BLaER1 (cell line): ENCODE measurements at regions not wholly inside any gene's neighbourhood (a gene's known extent, or its start where the extent isn't known, plus 50 kb on each side); places are given as distances from the start of the nearest gene placed in this dataset.

Experiments used
- H3K27ac ChIP-seq: shearing (Covaris generic); formaldehyde crosslinking; 2 replicates; pipeline ENCODE4 v1.8.1; 2022
- H3K27me3 ChIP-seq: shearing (Covaris generic); formaldehyde crosslinking; 2 replicates; pipeline ENCODE4 v1.8.1; 2022
- H3K36me3 ChIP-seq: shearing (Covaris generic); formaldehyde crosslinking; 2 replicates; pipeline ENCODE4 v1.8.1; 2022
- H3K4me1 ChIP-seq: shearing (Covaris generic); formaldehyde crosslinking; 2 replicates; pipeline ENCODE4 v1.8.1; 2022
- H3K4me2 ChIP-seq: shearing (Covaris generic); formaldehyde crosslinking; 2 replicates; pipeline ENCODE4 v1.8.1; 2022
- H3K4me3 ChIP-seq: shearing (Covaris generic); formaldehyde crosslinking; 2 replicates; pipeline ENCODE4 v1.8.1; 2022
- H3K9ac ChIP-seq: shearing (Covaris generic); formaldehyde crosslinking; 2 replicates; pipeline ENCODE4 v1.8.1; 2022
- H3K9me3 ChIP-seq: shearing (Covaris generic); formaldehyde crosslinking; 2 replicates; pipeline ENCODE4 v1.8.1; 2022
- H4K20me1 ChIP-seq: shearing (Covaris generic); formaldehyde crosslinking; 2 replicates; pipeline ENCODE4 v1.8.1; 2022
- Cebpa-rat ChIP-seq: shearing (Covaris generic); IDR thresholded peaks from 2 replicates; pipeline ENCODE4 v1.8.1; 2022

DNA sequence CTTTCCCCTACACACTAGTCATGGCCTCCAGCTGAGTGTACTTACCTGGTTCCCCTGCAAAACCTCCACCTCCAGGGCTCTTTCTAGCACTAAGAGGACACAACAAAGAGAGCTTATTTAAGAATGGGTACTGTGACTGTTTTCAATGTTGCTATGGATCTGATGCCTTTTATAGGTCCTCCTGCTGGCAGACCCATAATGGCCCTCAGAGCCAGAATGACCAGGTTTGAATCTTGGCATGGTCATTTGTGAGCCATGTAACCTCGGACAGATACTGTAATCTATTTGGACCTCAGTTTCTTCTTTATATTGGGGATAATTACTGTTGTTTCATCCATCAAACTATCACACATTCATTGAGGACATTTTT, 137.6 kb upstream of the USP24 start:
- H3K27ac ChIP-seq, result no peak overlapping the region
- H3K4me1 ChIP-seq, result no peaks in the 10 kb centered on the region
- no peaks in the 10 kb centered on the region for H3K27me3 ChIP-seq
- no peak overlapping the region for H3K4me3 ChIP-seq
- TF ChIP-seq Cebpa-rat, result no peak
- no peaks in the 10 kb centered on the region for H3K36me3 ChIP-seq
- no peak overlapping the region for H3K9ac ChIP-seq
- no peaks in the 10 kb centered on the region for H3K9me3 ChIP-seq
- no peaks in the 10 kb centered on the region for H4K20me1 ChIP-seq
- no peak overlapping the region for H3K4me2 ChIP-seq

DNA sequence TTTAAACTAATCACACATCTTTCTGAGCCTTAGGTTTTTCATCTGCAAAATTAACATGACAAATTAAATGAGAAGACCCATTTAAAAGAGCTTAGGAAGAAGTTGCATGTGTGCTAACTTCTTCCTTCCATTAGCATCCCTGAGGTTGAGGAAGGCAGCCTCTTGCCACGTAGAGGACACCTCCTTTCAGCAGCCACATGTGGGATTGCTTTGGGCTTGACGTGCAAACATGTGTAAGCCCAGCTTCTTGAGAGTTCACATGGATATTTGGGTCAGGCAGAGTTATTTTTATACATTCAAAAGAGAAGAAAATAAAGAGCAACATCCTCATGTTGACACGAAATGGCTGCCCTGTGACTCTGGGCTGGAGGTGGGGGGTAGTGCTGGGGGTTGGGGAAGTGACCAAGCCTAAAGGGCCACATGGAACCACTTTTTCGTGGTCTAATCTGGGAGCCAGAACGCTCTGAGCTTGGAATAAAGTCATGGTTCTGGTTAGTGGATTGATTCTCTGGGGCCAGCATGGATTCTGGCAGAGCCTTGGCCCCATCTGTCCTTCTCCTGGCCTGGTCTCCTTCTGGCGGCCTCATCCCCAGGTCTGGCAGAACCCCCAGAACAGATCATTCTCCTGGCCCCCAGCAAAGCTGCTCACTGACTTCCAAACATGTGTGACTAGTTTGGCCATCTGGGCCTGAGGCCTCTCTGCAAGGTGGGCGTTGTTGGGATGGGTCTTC, 137.1 kb upstream of the USP24 start:
- Histone ChIP-seq H3K9ac (no peak overlapping the region), H3K4me1 (no peaks in the 10 kb centered on the region), H3K4me3 (no peak overlapping the region), H3K4me2 (no peak overlapping the region), H3K27ac (no peak overlapping the region), H4K20me1 (no peaks in the 10 kb centered on the region), H3K27me3 (no peaks in the 10 kb centered on the region), H3K9me3 (no peaks in the 10 kb centered on the region), H3K36me3 (no peaks in the 10 kb centered on the region)
- TF ChIP-seq Cebpa-rat, result no peak

DNA sequence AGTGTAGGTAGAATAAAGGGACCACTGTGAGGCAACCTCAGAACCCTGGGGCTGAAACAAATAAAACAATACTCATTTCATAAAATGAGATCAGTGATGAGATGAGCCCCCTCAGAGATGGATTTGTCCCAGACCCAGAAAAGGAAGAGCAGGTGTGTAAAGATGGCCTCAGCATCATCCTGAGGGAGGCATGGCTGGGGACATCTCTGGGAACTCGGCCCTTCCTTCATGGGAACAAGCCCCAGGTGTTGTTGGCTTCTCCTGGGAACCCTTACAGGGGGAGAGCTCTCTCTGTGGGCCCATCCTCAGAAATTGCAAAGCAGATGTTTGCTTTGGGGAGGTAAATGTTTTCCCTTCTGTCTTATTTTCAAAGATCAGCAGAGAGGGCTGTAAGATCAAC, 133.2 kb upstream of the USP24 start:
- Histone ChIP-seq H3K4me3 (no peak overlapping the region), H3K4me2 (no peak overlapping the region), H3K27me3 (no peaks in the 10 kb centered on the region), H3K27ac (no peak overlapping the region), H3K36me3 (no peaks in the 10 kb centered on the region), H4K20me1 (no peaks in the 10 kb centered on the region), H3K4me1 (no peaks in the 10 kb centered on the region), H3K9me3 (0 out of 2 replicates have a peak, but pooled peaks cover 11% of the 10 kb centered on the region), H3K9ac (no peak overlapping the region)
- no peak for TF ChIP-seq Cebpa-rat

DNA sequence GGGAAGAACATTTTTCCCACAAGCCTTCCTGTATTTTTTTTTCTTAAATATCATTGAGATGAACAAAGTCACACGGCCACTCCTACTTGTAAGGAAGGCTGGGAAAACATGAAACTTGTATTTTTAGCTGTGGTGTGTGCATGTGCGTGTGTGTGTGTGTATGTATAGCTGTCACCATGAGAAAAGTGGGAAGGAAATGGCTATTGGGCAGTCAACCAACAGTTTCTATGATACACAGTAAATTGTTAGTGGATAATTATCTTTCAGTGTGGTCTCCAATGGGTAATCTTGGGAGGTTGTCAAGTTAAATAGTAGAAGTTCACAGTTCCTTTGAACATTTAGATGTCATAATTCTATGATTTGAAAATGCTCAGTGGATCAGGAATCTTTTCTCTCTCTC, 132.7 kb upstream of the USP24 start:
- Histone ChIP-seq H3K27me3 (no peaks in the 10 kb centered on the region), H3K9me3 (0 out of 2 replicates have a peak, but pooled peaks cover 11% of the 10 kb centered on the region), H4K20me1 (no peaks in the 10 kb centered on the region), H3K36me3 (no peaks in the 10 kb centered on the region), H3K4me1 (no peaks in the 10 kb centered on the region), H3K4me2 (no peak overlapping the region), H3K9ac (no peak overlapping the region), H3K4me3 (no peak overlapping the region), H3K27ac (no peak overlapping the region)
- no peak for TF ChIP-seq Cebpa-rat

DNA sequence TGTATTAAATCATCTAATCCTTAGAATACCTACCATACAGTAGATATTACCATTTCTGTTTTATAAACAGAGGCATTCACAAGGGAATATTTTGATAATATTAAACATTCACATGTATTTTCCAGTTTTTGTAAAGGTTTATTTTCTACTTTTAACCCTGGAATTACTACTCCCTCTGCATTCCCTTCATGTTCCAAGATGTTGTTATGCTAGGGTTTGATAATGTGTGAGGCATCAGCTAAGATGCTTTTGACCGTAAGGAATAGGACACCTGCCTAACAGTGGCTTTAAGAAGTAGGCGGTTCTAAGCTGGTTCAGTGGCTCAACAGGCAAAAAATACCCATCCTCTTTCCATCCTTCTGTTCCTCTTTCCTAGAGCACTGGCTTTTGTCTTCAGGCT, 131.9 kb upstream of the USP24 start:
- no peak overlapping the region for H3K4me3 ChIP-seq
- TF ChIP-seq Cebpa-rat, result no peak

DNA sequence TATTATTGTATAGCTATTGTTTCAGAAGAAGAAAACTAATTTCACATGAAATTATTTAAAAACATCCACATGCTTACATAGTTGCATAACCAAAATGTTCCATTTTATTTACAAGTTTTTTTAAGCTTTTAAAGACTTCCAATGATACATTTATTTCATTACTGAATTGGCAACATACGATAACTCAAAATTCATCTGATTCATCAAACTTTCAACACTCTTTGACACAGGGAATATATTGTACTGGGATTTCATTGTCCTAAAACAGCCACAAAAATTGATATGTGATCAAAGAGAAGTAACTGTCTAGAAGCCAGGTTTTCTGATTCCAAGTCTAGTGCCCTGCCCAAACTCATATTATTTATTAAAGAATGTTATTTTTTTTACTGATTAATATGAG, 131.4 kb upstream of the USP24 start:
- no peaks in the 10 kb centered on the region for H3K27me3 ChIP-seq
- no peak overlapping the region for H3K4me3 ChIP-seq
- H3K27ac ChIP-seq, result no peak overlapping the region
- 0 out of 2 replicates have a peak, but pooled peaks cover 11% of the 10 kb centered on the region for H3K9me3 ChIP-seq
- H3K4me1 ChIP-seq, result no peaks in the 10 kb centered on the region
- H3K4me2 ChIP-seq, result no peak overlapping the region
- no peak overlapping the region for H3K9ac ChIP-seq
- no peaks in the 10 kb centered on the region for H4K20me1 ChIP-seq
- H3K36me3 ChIP-seq, result no peaks in the 10 kb centered on the region
- no peak for TF ChIP-seq Cebpa-rat

More for the DNA sequence above, 131.9 kb upstream of the USP24 start:
- Histone ChIP-seq H3K9me3 (0 out of 2 replicates have a peak, but pooled peaks cover 11% of the 10 kb centered on the region), H3K27me3 (no peaks in the 10 kb centered on the region), H4K20me1 (no peaks in the 10 kb centered on the region), H3K36me3 (no peaks in the 10 kb centered on the region), H3K27ac (no peak overlapping the region), H3K4me1 (no peaks in the 10 kb centered on the region), H3K9ac (no peak overlapping the region), H3K4me2 (no peak overlapping the region)

DNA sequence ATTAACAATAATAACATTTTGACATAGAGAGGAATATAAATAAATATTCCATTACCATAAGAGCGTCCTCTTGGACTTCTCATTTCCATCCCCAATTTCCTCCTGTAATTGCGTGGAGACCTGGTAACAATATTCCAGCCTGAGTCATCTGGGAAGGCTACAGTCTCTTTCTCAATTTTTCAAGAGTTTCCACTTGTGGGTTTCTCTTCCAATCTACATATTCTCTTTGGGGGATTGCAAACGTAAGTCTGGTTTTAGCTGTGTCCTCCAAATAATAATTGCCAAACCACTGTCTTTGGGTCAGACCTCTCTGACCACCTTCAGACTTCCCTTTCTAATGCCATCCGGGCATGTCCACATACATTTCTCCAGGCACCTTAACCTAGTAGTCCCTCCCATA, 124.5 kb upstream of the USP24 start:
- H4K20me1 ChIP-seq, result no peaks in the 10 kb centered on the region
- no peak overlapping the region for H3K4me2 ChIP-seq
- no peak overlapping the region for H3K4me3 ChIP-seq
- H3K9ac ChIP-seq, result no peak overlapping the region
- TF ChIP-seq Cebpa-rat, result no peak
- H3K27ac ChIP-seq, result no peak overlapping the region
- H3K9me3 ChIP-seq, result peaks cover 4% of the 10 kb centered on the region; the same call in 1 of the 2 replicates
- H3K27me3 ChIP-seq, result no peaks in the 10 kb centered on the region
- peaks cover 18% of the 10 kb centered on the region for H3K4me1 ChIP-seq
- H3K36me3 ChIP-seq, result no peaks in the 10 kb centered on the region

DNA sequence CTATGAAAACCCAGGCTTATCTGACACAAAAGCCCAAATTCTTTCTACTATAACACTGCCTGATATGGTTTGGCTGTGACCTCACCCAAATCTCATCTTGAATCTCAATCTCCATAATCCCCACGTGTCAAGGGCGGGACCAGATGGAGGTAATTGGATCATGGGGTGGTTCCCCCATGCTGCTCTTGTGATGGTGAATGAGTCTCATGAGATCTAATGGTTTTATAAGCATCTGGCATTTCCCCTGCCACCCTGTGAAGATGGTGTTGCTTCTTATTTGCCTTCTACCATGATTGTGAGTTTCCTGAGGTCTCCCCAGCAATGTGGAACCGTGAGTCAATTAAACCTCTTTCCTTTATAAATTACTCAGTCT, 123.3 kb upstream of the USP24 start:
- no peak for TF ChIP-seq Cebpa-rat
- Histone ChIP-seq H3K27me3 (no peaks in the 10 kb centered on the region), H3K4me3 (no peak overlapping the region)

DNA sequence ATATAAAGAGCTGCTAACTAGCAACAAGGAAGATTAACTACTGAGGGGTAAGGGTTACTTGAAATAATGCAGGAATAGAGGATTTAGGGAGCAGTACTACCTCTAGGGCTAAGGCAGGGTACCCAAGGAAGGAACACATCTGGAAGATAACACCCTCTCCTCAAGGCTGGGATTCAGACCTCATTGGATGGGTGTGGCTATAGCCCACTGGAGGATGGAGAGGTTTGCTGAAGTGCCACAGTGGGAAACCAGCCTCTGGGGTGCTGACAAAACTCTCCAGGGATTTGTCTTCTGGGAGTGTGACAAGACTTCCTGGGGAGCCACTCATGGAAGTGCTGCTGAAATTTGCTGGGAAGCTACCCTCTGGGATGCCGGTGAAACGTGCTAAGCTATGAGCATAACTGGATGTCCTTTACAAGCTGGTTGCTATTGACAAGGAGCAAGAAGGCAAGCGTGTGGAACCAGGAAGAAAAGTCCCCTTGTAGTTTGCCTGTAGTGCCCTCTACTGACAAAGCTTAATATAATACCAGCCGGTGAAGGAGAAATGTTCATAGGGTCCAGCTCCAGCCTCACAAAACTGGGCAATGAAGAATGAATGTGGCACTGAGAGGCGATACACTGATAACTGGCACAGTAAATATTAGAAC, 122.8 kb upstream of the USP24 start:
- Histone ChIP-seq H4K20me1 (no peaks in the 10 kb centered on the region), H3K4me1 (peaks cover 29% of the 10 kb centered on the region), H3K4me2 (peak overlapping the region; percentile 50), H3K27me3 (no peaks in the 10 kb centered on the region), H3K4me3 (no peak overlapping the region), H3K9ac (no peak overlapping the region), H3K9me3 (peaks cover 4% of the 10 kb centered on the region; the same call in 1 of the 2 replicates), H3K27ac (no peak overlapping the region), H3K36me3 (no peaks in the 10 kb centered on the region)
- TF ChIP-seq Cebpa-rat, result no peak

More for the DNA sequence above, 123.3 kb upstream of the USP24 start:
- H4K20me1 ChIP-seq, result no peaks in the 10 kb centered on the region
- peaks cover 29% of the 10 kb centered on the region for H3K4me1 ChIP-seq
- H3K36me3 ChIP-seq, result no peaks in the 10 kb centered on the region
- H3K27ac ChIP-seq, result no peak overlapping the region
- no peak overlapping the region for H3K4me2 ChIP-seq
- no peak overlapping the region for H3K9ac ChIP-seq
- peaks cover 4% of the 10 kb centered on the region; the same call in 1 of the 2 replicates for H3K9me3 ChIP-seq

DNA sequence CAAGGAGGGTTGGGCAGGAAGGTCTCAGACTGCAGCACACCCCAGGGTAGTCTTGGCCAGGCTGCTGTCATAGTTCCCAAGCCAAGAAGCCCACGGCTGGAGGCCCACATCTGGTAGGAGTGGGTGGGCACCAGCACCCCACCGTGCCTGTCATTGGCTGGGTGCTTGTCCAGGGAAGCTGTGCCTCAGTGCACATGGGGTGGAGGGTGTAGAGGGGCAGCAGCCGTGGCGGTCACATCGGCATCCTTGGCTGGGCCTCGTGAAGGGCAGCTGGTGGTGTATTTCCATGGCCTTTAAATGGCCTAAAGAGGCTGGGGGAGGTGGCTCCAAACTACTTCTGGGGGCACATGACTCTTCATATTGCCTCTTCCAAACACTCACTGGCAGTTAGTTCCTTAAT, 119.6 kb upstream of the USP24 start:
- H3K36me3 ChIP-seq, result no peaks in the 10 kb centered on the region
- no peak overlapping the region for H3K4me2 ChIP-seq
- H3K9ac ChIP-seq, result no peak overlapping the region
- H3K9me3 ChIP-seq, result peaks cover 1% of the 10 kb centered on the region; the same call in 1 of the 2 replicates
- H3K27me3 ChIP-seq, result no peaks in the 10 kb centered on the region
- no peak for TF ChIP-seq Cebpa-rat
- H3K4me1 ChIP-seq, result peaks cover 29% of the 10 kb centered on the region
- H3K27ac ChIP-seq, result no peak overlapping the region
- no peak overlapping the region for H3K4me3 ChIP-seq
- no peaks in the 10 kb centered on the region for H4K20me1 ChIP-seq
